IPS-18c (cell line): ENCODE measurements at regions not wholly inside any gene's neighbourhood (a gene's known extent, or its start where the extent isn't known, plus 50 kb on each side); places are given as distances from the start of the nearest gene placed in this dataset.
"Not testable (repeated sequence)": the region's sequence is repeated elsewhere in the genome, so short reads cannot be mapped to it uniquely, and the experiment has no call there.

Source experiments
- H3K4me3 ChIP-seq: 2 replicates; pipeline ENCODE4 v1.7.0; 2013; ENCODE audit warnings: low read depth, mild to moderate bottlenecking, low read length, moderate library complexity; ENCODE audit not compliant: insufficient read depth
- H3K9me3 ChIP-seq: one replicate; pipeline ENCODE4 v1.6.1; 2013; ENCODE audit warnings: mild to moderate bottlenecking, low read length, moderate library complexity; ENCODE audit not compliant: control insufficient read depth, insufficient read depth

- Histone ChIP-seq H3K4me3 (no peak overlapping the region), H3K9me3 (peaks cover 5% of the 10 kb centered on the region)
Observed at GRCh38 chrX:45807572-45808425, 607.1 kb upstream of the DIPK2B start.

GRCh38 chrX:45806410-45807121, 605.9 kb upstream of the DIPK2B start:
- Histone ChIP-seq H3K9me3 (peaks cover 5% of the 10 kb centered on the region), H3K4me3 (no peak overlapping the region)

- H3K9me3 ChIP-seq, result peaks cover 5% of the 10 kb centered on the region
Observed at GRCh38 chrX:45804276-45804675, 603.6 kb upstream of the DIPK2B start.

GRCh38 chrX:45803383-45803921, 602.8 kb upstream of the DIPK2B start:
- no peak overlapping the region for H3K4me3 ChIP-seq
- H3K9me3 ChIP-seq, result peaks cover 5% of the 10 kb centered on the region

More at GRCh38 chrX:45804276-45804675, 603.6 kb upstream of the DIPK2B start:
- H3K4me3 ChIP-seq, result no peak overlapping the region

GRCh38 chrX:45801554-45801953, 600.9 kb upstream of the DIPK2B start:
- Histone ChIP-seq H3K9me3 (peaks cover 5% of the 10 kb centered on the region), H3K4me3 (no peak overlapping the region)

GRCh38 chrX:45800746-45801453, 600.2 kb upstream of the DIPK2B start:
- H3K4me3 ChIP-seq, result not testable (repeated sequence)

GRCh38 chrX:45799576-45799975, 598.9 kb upstream of the DIPK2B start:
- Histone ChIP-seq H3K9me3 (peaks cover 7% of the 10 kb centered on the region), H3K4me3 (no peak overlapping the region)

More at GRCh38 chrX:45800746-45801453, 600.2 kb upstream of the DIPK2B start:
- not testable (repeated sequence) for H3K9me3 ChIP-seq

- H3K4me3 ChIP-seq, result no peak overlapping the region
Observed at GRCh38 chrX:45795546-45795945, 594.9 kb upstream of the DIPK2B start.

GRCh38 chrX:45794995-45795337, 594.3 kb upstream of the DIPK2B start:
- no peak overlapping the region for H3K4me3 ChIP-seq
- H3K9me3 ChIP-seq, result peaks cover 4% of the 10 kb centered on the region

More at GRCh38 chrX:45795546-45795945, 594.9 kb upstream of the DIPK2B start:
- peaks cover 4% of the 10 kb centered on the region for H3K9me3 ChIP-seq

- Histone ChIP-seq H3K9me3 (peaks cover 4% of the 10 kb centered on the region), H3K4me3 (no peak overlapping the region)
Observed at GRCh38 chrX:45794323-45794994, 593.8 kb upstream of the DIPK2B start.

- Histone ChIP-seq H3K4me3 (no peak overlapping the region), H3K9me3 (peaks cover 5% of the 10 kb centered on the region)
Observed at GRCh38 chrX:45788941-45789348, 588.3 kb upstream of the DIPK2B start.

GRCh38 chrX:45788315-45788714, 587.6 kb upstream of the DIPK2B start:
- Histone ChIP-seq H3K4me3 (no peak overlapping the region), H3K9me3 (peaks cover 5% of the 10 kb centered on the region)

- Histone ChIP-seq H3K9me3 (peaks cover 5% of the 10 kb centered on the region), H3K4me3 (no peak overlapping the region)
Observed at GRCh38 chrX:45784590-45784989, 583.9 kb upstream of the DIPK2B start.

- peaks cover 5% of the 10 kb centered on the region for H3K9me3 ChIP-seq
- H3K4me3 ChIP-seq, result no peak overlapping the region
Observed at GRCh38 chrX:45783002-45783401, 582.3 kb upstream of the DIPK2B start.

GRCh38 chrX:45781901-45782553, 581.4 kb upstream of the DIPK2B start:
- H3K9me3 ChIP-seq, result peaks cover 5% of the 10 kb centered on the region
- H3K4me3 ChIP-seq, result no peak overlapping the region

GRCh38 chrX:45778616-45779015, 577.9 kb upstream of the DIPK2B start:
- H3K9me3 ChIP-seq, result no peaks in the 10 kb centered on the region
- H3K4me3 ChIP-seq, result no peak overlapping the region
